OCI-LY7 (cell line): ENCODE measurements at regions not wholly inside any gene's neighbourhood (a gene's known extent, or its start where the extent isn't known, plus 50 kb on each side); places are given as distances from the start of the nearest gene placed in this dataset.

ENCODE experiments used
- BruUV-seq: library from RNA; stranded (reverse); fragments of 400-500 nt; replicated peaks from 2 replicates; lab custom pipeline; 2021; lab: Mats Ljungman, UMichigan
- CTCF ChIA-PET: fragments of 300-600 bp; sonication (Branson Sonifier 250); formaldehyde crosslinking; loops from one replicate; lab custom pipeline; 2022; ENCODE audit warnings: antibody characterized with exemption; ENCODE audit not compliant: unreplicated experiment; lab: Charles Lee
- POLR2A ChIA-PET: fragments of 300-600 bp; sonication (Branson Sonifier 250); formaldehyde crosslinking; loops from one replicate; lab custom pipeline; 2022; ENCODE audit warnings: antibody characterized with exemption; lab: Charles Lee
- DNase-seq: peaks from one replicate; pipeline ENCODE4 v3.0.0-alpha.2; 2015; ENCODE audit warnings: low spot score
- H2AFZ ChIP-seq: fragments of 200-600 bp; sonication (generic), shearing (Covaris generic); 2 replicates; pipeline ENCODE4 v1.6.1; 2014; ENCODE audit warnings: mild to moderate bottlenecking, antibody characterized with exemption, low read length, moderate library complexity
- H3K27ac ChIP-seq: fragments of 200-600 bp; sonication (generic); 2 replicates; pipeline ENCODE4 v1.5.1; 2014; ENCODE audit warnings: mixed run types, low read depth, mild to moderate bottlenecking, moderate library complexity, low read length, inconsistent platforms; ENCODE audit not compliant: poor library complexity, severe bottlenecking
- H3K36me3 ChIP-seq: fragments of 200-600 bp; sonication (generic); 2 replicates; pipeline ENCODE4 v1.6.1; 2014; ENCODE audit warnings: mild to moderate bottlenecking, antibody characterized with exemption, low read length, moderate library complexity, mixed read lengths; ENCODE audit not compliant: insufficient read depth
- H3K4me1 ChIP-seq: fragments of 200-600 bp; sonication (generic); 2 replicates; pipeline ENCODE4 v1.5.1; 2014; ENCODE audit warnings: mild to moderate bottlenecking, low read length; ENCODE audit not compliant: insufficient read depth, poor library complexity, severe bottlenecking
- H3K4me2 ChIP-seq: fragments of 200-600 bp; sonication (generic); 2 replicates; pipeline ENCODE4 v1.6.1; 2014; ENCODE audit warnings: mild to moderate bottlenecking, low read length
- H3K4me3 ChIP-seq: fragments of 200-600 bp; sonication (generic); 2 replicates; pipeline ENCODE4 v1.5.1; 2014; ENCODE audit warnings: mild to moderate bottlenecking, low read depth, low read length; ENCODE audit not compliant: poor library complexity, severe bottlenecking
- H3K79me2 ChIP-seq: fragments of 200-600 bp; sonication (generic); 2 replicates; pipeline ENCODE4 v1.6.1; 2016; ENCODE audit warnings: low read depth, mild to moderate bottlenecking, low read length, moderate library complexity, mixed read lengths; ENCODE audit not compliant: insufficient read depth
- H3K9me2 ChIP-seq: fragments of 200-600 bp; sonication (generic); 2 replicates; pipeline ENCODE4 v1.6.1; 2016; ENCODE audit warnings: mild to moderate bottlenecking, low read length, mixed read lengths; ENCODE audit not compliant: insufficient read depth
- H3K9me3 ChIP-seq: fragments of 200-600 bp; sonication (generic); 2 replicates; pipeline ENCODE4 v1.6.1; 2014; ENCODE audit warnings: mild to moderate bottlenecking, mixed run types, low read length, mixed read lengths
- H4K20me1 ChIP-seq: fragments of 200-600 bp; sonication (generic); 2 replicates; pipeline ENCODE4 v1.6.1; 2014; ENCODE audit warnings: mild to moderate bottlenecking, antibody characterized with exemption, low read length, moderate library complexity, mixed read lengths; ENCODE audit not compliant: insufficient read depth
- CTCF ChIP-seq: fragments of 200-600 bp; sonication (generic); conservative IDR thresholded peaks from 2 replicates; pipeline ENCODE4 v1.5.1; 2014; ENCODE audit warnings: mild to moderate bottlenecking, antibody characterized with exemption, low read length, moderate library complexity, mixed read lengths
- EZH2phosphoT487 ChIP-seq: fragments of 200-600 bp; sonication (generic); IDR thresholded peaks from 2 replicates; pipeline ENCODE4 v1.6.1; 2018; ENCODE audit warnings: low read depth, borderline replicate concordance, mild to moderate bottlenecking, mixed run types, antibody characterized with exemption, low read length, moderate library complexity, mixed read lengths
- intact Hi-C: fragments of 100-400 bp; cut with micrococcal nuclease; formaldehyde crosslinking; loops from one replicate; pipeline ENCODE4 v1.10.0; 2022; ENCODE audit not compliant: unreplicated experiment

- ChIA-PET POLR2A (interaction anchor here (0.5 to 0.7 kb wide), 3 partner anchors 123 to 1534 kb away, joined by 3 read pairs; no protein-coding TSS in a partner anchor), CTCF (no interaction called here)
- Histone ChIP-seq H4K20me1 (no peaks in the 10 kb centered on the region), H3K27ac (no peak overlapping the region), H3K9me2 (no peaks in the 10 kb centered on the region), H3K4me3 (no peak overlapping the region), H3K9me3 (no peaks in the 10 kb centered on the region), H3K4me2 (no peak overlapping the region), H3K4me1 (no peaks in the 10 kb centered on the region), H3K36me3 (no peaks in the 10 kb centered on the region), H3K79me2 (no peaks in the 10 kb centered on the region), H2AFZ (no peak overlapping the region)
- TF ChIP-seq EZH2phosphoT487, result no peak
- no peak for TF ChIP-seq CTCF
- intact Hi-C loops, result no loop called here
- DNase-seq, result no peak
- BruUV-seq, result no TSS peak
Measured at GRCh38 chr2:144054911-144055310, 465.0 kb downstream of the ZEB2 start.

GRCh38 chr2:144052083-144052482, 467.8 kb downstream of the ZEB2 start:
- no TSS peak for BruUV-seq
- TF ChIP-seq EZH2phosphoT487 (no peak), CTCF (no peak)
- intact Hi-C loops, result no loop called here
- Histone ChIP-seq H3K27ac (no peak overlapping the region), H2AFZ (no peak overlapping the region), H3K36me3 (no peaks in the 10 kb centered on the region), H3K4me2 (no peak overlapping the region), H3K4me3 (no peak overlapping the region), H4K20me1 (no peaks in the 10 kb centered on the region), H3K9me3 (no peaks in the 10 kb centered on the region), H3K4me1 (no peaks in the 10 kb centered on the region), H3K79me2 (no peaks in the 10 kb centered on the region), H3K9me2 (no peaks in the 10 kb centered on the region)
- POLR2A ChIA-PET, result interaction anchor here (0.6 kb wide), 1 partner anchor 47 kb away, joined by 4 read pairs; no protein-coding TSS in a partner anchor
- no peak for DNase-seq
- CTCF ChIA-PET, result no interaction called here

DNA sequence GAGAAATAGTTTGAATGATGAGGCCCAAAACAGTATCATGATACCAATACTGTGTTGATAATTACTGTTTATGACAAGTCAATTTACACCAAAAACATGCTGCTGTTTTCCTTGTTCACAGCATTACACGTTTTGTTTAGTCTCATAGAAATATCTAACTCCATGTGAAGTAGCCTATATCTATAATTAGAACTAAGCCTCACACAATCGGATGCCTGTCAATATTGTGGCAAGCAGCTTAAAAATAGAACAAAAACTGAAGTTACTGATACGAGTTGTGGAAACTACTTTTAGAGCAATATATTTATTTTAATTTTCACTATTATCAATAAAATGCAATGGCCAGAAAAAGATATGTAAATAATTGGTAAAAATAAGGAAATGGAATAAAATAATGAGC, 470.8 kb downstream of the ZEB2 start:
- H3K9me3 ChIP-seq, result no peaks in the 10 kb centered on the region
- no peak for TF ChIP-seq CTCF
- no peak for TF ChIP-seq EZH2phosphoT487
- no peak for DNase-seq
- no peak overlapping the region for H3K27ac ChIP-seq
- no peaks in the 10 kb centered on the region for H3K9me2 ChIP-seq
- no peak overlapping the region for H3K4me3 ChIP-seq
- H3K4me1 ChIP-seq, result no peaks in the 10 kb centered on the region
- ChIA-PET CTCF (no interaction called here), POLR2A (interaction anchor here (0.6 kb wide), 1 partner anchor 956 kb away, joined by 3 read pairs; no protein-coding TSS in a partner anchor)
- H3K36me3 ChIP-seq, result no peaks in the 10 kb centered on the region
- intact Hi-C loops, result no loop called here
- H3K79me2 ChIP-seq, result no peaks in the 10 kb centered on the region
- BruUV-seq, result no TSS peak
- H4K20me1 ChIP-seq, result no peaks in the 10 kb centered on the region
- no peak overlapping the region for H2AFZ ChIP-seq
- no peak overlapping the region for H3K4me2 ChIP-seq
